Loucy (cell line): ENCODE measurements at regions not wholly inside any gene's neighbourhood (a gene's known extent, or its start where the extent isn't known, plus 50 kb on each side); places are given as distances from the start of the nearest gene placed in this dataset.
A peak's percentile ranks its signal among the peaks of the same experiment; 100 is the strongest.

Experiments used
- EZH2phosphoT487 ChIP-seq: fragments of 200-600 bp; IDR thresholded peaks from 2 replicates; pipeline ENCODE4 v1.6.1; 2018; ENCODE audit warnings: antibody characterized with exemption, mild to moderate bottlenecking, moderate library complexity, borderline replicate concordance
- TF ChIP-seq, protein P1 (sequence below): fragments of 200-600 bp; sonication (generic); conservative IDR thresholded peaks from 2 replicates; pipeline ENCODE4 v1.5.1; 2014; ENCODE audit warnings: mild to moderate bottlenecking, antibody characterized with exemption, low read length

DNA sequence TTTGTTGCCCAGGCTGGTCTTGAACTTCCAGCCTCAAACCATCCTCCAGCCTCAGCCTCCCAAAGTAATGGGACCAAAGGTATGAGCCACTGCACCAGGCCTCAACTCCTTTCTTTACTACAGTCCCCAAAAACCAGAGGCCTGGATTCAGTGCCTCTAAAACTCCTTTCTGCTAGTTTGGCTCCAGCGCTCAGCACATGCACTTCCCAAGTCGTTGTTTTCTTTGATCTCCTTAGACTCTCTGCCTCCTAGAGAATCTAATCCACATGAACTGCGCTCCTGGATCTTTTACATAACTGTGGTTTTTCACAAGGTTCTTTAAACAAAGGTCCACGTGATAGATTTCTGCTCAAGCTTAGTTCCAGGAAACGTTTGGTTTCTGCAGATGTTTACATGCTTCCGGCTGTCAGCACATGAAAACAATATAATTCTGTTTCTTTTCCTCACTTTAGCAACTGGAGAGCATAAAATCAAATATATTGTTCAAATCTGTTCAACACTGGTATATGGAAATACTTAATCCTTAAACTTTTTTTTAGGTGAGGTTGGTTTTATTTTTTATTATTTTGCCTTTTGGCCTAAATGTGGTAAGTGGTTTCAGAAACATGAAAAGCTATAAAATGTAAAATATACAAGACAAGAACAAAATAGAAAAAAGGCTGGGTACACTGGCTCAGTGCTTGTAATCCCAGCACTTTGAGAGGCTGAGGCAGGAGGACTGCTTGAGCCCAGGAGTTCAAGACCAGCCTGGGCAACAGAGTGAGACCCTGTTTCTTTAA lies 270.5 kb upstream of the MKLN1 start:
- TF ChIP-seq, protein P1, sequence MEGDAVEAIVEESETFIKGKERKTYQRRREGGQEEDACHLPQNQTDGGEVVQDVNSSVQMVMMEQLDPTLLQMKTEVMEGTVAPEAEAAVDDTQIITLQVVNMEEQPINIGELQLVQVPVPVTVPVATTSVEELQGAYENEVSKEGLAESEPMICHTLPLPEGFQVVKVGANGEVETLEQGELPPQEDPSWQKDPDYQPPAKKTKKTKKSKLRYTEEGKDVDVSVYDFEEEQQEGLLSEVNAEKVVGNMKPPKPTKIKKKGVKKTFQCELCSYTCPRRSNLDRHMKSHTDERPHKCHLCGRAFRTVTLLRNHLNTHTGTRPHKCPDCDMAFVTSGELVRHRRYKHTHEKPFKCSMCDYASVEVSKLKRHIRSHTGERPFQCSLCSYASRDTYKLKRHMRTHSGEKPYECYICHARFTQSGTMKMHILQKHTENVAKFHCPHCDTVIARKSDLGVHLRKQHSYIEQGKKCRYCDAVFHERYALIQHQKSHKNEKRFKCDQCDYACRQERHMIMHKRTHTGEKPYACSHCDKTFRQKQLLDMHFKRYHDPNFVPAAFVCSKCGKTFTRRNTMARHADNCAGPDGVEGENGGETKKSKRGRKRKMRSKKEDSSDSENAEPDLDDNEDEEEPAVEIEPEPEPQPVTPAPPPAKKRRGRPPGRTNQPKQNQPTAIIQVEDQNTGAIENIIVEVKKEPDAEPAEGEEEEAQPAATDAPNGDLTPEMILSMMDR: no peak
- peak; percentile 34; the same call in 1 of the 2 replicates for TF ChIP-seq EZH2phosphoT487
